HG02970 (cell line): ENCODE measurements at regions not wholly inside any gene's neighbourhood (a gene's known extent, or its start where the extent isn't known, plus 50 kb on each side); places are given as distances from the start of the nearest gene placed in this dataset.
"Not testable (repeated sequence)": the region's sequence is repeated elsewhere in the genome, so short reads cannot be mapped to it uniquely, and the experiment has no call there.

Experiments used
- ATAC-seq: cut with Tn5 transposase; IDR thresholded peaks from one replicate; pipeline ENCODE4 v1.9.1; 2021; ENCODE audit warnings: mild to moderate bottlenecking, moderate library complexity, moderate number of reproducible peaks; ENCODE audit not compliant: unreplicated experiment, low FRiP score

DNA sequence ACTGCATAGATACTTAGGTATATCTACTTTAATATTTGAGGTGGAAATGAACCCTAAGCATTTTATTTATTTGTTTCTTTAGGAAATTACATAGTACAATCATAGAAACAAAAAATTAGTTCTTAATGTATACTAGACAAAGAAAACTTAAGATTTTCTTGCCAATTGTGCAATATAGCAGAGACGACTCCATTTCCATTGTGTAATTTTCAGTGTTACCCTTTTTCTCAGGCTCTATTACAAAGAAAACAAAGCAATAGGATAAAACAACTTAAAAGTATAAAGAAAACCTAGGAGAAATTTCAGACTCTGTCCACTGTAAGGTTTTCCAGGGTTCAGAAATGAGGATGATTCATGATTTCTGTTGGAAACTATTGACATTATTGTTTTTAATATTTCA is 89.0 kb upstream of the SERTAD2 start:
- no peak for ATAC-seq

DNA sequence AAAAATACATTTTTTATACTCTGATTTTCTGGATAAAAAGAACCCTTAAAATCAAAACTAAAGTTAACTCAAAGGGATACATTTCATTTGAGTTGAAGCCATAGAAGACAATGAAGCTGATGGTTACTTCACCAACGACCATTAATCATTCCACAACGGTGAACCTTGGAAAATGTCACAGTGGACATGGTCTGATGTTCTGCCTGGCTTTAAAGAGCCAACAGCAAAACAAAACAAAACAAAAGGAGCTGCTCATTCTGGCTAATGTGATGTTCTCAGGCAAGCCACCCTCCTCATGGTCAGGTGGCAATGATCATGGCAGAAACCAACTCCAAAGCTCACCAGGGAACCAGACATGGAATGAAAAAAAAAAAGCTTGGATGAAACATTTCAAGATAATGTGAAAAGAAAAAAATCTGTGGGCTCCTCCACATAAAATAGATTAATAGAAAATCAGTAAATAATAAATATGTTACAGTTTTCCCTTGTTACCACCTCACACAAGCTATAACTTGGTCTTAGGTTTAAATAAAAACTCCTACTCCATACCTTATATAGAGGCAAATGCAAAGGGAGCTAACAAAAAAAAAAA is 90.1 kb upstream of the SERTAD2 start:
- no peak for ATAC-seq

DNA sequence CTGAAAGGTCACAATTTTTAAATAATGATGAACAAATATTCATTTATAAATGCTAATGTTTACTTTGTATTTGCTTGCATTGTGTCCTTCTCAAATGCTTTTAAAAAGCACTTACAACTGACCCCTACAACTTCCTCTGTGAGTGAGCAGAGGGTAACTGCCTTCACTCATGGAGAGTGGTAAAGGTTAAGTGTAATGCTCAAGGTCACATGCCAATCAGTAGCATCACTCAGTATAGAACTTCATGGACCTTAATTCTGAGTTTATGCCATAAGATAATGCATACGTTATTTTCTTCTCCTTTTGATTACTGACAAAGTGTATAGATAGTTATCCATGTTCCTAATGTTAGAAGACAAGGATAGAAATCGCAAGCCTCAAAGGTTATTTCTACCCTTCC is 91.8 kb upstream of the SERTAD2 start:
- ATAC-seq, result no peak

DNA sequence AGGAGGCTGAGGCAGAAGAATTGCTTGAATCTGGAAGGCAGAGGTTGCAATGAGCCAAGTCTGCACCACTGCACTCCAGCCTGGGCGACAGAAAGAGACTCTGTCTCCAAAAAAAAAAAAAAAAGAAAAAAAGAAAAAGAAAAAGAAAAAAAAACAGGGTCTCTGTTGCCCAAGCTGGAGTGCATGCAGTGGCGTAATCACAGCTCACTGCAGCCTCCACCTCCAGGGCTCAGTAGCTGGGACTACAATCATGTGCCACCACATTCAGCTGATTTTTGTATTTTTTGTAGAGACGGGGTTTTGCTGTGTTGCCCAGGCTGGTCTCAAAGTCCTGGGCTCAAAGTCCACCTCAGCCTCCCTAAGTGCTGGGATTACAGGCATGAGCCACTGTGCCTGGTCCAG is 94.0 kb upstream of the SERTAD2 start:
- ATAC-seq, result not testable (repeated sequence)

DNA sequence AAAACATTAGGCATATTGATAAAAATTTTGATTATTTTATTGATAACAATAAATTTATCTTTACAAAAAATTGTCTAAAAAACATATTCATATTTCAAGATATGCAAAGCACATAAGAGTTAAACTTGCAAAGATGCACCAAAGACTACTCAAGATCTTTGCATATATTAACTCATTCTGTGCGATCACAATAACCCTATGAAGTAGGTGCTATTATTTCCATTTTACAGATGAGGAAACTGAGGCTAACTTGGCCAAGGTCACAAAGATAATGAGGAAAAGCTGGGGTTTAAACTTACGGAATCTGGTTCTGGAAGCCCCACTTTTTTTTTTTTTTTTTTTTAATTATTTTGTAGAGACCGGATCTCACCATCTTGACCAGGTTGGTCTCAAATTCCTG is 94.4 kb upstream of the SERTAD2 start:
- ATAC-seq, result no peak

DNA sequence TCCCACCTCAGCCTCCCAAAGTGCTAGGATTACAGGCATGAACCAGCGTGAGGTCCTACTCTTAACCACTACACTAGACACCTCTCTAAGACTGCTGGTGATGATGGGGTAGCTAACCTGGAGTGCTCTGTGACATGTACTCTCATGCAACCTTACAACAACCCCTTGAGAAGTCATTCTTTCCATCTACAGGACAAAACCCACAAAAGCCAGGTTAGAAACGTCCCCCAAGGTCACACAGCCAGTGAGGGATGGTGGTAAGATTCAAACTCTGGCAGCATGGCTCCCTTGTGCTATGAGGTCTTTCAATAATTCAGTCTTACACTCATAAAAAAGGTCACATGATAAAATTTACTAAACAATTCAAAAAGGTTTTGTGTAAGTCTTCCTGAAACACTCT is 94.8 kb upstream of the SERTAD2 start:
- ATAC-seq, result no peak

DNA sequence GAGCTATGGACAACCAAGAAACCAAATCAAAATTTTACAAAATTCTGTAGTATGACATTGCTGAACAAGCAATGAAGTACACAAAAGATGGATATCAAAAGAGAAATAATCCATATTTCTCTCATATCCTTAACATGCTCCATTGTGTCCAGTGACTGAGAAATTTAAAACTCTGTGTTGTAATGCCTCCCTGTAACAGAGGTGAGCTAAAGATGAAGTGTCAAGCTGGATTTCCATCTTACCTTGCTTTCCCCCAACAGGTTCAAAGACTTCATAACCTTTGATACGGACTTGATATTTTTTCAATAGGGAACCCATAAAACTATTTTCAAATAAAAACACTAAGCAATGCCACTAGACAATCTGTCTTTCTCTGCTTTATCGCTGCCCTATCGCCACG is 95.7 kb upstream of the SERTAD2 start:
- no peak for ATAC-seq

DNA sequence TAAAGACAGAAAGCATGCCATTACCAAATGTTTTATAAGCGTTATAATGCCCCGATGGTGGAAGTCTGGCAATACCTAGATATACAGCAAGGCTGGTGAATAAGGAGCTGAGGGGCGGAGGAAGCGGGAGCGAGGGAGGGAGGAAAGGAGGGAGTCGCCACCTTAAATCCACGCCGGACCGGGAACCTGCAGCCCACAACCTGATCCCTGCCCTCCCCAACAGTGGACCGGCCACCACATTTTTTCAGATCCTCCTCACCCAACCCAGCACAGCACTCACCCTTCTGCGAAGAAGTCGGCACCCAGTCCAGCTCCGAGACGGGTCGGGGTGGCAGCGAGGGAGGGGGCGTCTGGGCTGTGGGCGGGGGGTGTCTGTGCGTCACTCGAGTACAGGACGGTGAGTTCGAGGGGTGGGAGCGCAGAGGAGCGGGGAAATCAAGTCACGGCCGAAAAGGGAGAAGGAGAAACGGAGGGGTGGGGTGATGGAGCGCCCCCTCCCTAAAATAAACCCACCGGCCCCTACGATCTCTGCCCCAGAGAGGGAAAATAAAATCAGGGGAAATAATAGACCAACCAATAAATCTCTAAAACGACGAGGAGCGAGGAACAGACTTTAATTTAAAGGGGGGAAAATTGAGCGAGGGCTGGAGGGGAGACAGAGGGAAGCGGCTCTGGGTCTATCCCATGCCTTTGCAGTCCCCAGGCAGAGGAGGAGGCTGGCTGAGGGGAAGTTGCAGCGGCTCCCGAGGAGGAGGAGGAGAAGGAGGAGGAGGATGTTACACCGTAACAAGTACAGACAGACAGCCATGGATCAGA is 96.5 kb upstream of the SERTAD2 start:
- no peak for ATAC-seq

DNA sequence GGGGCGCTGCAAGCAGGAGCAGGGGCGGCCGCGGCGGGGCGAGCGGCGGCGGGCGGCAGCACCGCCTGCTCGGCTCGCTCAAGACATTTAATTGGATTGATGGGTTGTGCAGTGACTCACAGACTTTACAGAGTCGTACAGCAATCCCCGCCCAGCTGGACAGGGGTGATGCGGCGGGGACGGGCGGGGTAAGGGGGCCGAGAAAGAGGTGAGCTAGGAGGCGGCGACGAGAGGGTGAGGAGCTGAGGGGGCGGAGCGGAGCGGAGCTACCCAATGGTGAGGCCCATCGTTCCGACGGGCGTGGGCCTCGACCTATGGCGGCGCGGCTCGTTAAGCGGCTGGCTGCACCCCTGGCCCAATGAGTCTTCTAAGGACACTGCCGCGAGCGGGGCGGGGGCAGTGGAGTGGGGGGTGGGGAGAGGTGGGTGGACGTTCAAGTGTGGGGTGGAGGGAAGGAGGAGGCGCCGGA is 97.1 kb upstream of the SERTAD2 start:
- peak; percentile 85 for ATAC-seq

DNA sequence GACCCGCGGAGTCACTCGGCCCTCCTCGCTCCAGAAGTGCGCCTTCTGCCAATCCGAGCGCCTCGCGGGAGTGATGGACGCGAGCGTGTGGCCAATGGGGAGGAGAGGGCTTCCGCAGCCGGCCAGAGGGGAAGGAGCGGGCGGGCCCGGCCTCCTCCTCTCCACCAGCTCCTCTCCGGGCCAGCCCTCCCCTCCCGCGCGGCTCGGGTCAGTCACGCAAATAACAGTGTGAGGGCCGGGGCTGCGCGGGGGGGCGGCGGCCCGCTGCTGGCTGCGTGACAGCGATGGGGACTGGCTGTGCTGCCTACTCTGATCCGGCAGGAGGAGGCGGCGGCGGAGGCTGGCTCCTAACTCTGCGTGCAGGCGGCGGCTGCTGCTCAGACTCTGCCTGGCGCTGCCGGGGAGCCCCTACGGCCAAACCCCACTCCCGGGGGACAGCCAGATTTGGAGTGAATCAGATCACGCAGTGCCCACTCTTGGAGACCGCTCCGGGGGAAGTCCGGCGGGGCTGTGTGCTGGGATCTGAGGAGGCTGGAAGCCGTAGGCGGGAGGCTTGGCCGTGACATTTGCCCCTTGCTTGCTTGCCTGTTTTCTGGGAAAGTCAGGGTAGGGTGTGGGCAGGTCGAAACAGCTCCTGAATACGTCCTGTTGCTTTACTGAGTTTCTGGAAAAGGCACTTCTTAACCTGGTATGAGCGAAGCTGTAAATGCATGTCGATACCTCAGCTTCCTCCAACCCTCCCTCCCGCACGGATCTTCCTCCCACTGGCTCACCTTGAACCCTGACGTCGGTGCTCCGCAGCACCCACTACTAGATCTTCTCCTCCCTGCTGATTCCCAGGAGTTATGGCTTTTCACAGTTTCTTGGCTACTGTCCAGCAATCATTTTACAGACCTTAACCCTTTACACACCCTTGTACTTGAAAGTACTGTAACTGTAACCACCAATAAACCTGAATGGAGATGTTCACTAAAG is 97.9 kb upstream of the SERTAD2 start:
- ATAC-seq, result peak; percentile 83

DNA sequence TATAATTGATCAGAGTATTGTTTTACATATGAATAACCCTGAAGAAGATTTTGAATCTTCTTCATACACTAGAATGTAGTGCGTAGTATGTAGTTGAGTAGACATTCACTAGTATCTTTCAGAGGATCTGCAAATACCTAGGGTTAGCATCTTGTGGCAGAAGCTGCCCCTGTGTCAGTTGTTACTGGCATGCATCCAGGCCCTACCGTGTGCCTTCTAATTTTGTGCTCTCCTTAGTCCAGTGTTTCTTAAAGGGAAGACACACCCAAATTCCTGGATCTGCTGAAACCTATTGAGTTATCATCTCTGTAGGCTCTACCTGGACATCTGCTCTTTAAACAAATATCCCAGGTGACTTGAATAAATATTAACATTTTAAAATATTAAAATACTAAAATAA is 99.7 kb upstream of the SERTAD2 start:
- no peak for ATAC-seq

DNA sequence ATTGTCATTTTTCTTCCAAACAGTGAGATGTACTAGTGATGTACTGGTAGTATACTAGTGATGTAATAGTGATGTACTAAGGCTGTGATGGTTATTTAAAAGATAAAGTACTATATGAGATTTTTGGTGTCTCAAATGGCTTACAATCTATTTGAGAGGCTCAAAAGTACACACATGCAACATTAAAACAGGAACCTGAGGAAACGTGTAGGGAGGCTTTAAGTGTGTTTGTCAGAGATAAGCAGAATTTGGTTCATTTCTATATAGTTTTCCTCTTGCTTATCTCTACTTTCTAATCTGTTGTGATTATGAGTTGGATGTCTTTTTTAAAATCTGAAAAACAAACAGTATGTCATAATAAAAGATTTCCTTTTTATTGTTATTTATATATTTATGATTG is 100.9 kb upstream of the SERTAD2 start:
- no peak for ATAC-seq

DNA sequence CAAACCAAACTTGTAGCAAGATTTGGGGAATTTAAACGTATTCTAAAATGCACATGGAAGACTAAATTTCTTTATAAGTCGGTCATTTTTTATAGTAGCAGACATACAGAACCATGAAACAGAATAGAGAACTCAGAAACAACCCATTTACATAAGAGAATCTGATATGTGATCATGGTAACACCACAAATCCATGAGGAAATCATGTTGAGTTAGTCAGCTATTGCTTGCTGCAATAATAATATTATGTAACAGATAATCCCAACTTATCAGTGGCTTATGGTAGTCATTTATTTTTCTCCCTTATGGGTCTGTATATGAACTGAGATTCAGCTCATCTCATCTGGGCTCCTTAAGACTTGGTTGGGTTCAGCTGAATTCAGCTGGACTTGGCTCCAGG is 103.4 kb upstream of the SERTAD2 start:
- ATAC-seq, result no peak

DNA sequence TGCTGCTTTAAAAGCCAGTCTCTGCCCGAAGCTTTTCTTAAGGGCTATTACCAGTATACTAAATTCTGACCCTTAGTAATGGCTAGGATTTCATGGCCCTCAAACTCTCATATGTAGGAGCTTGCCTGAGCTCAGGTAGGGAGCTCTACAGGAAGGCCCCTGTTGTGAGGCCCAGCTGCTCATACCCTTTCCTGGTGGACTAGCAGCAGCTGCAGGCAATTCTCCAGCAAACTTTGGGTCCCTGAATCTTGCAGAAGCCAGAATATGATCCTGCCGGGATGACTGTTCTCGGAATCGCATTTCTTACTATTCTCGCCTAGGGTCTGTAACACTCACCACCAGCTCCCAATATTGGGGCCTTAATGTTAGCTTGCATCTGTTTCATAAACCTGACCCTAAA is 106.4 kb upstream of the SERTAD2 start:
- no peak for ATAC-seq

DNA sequence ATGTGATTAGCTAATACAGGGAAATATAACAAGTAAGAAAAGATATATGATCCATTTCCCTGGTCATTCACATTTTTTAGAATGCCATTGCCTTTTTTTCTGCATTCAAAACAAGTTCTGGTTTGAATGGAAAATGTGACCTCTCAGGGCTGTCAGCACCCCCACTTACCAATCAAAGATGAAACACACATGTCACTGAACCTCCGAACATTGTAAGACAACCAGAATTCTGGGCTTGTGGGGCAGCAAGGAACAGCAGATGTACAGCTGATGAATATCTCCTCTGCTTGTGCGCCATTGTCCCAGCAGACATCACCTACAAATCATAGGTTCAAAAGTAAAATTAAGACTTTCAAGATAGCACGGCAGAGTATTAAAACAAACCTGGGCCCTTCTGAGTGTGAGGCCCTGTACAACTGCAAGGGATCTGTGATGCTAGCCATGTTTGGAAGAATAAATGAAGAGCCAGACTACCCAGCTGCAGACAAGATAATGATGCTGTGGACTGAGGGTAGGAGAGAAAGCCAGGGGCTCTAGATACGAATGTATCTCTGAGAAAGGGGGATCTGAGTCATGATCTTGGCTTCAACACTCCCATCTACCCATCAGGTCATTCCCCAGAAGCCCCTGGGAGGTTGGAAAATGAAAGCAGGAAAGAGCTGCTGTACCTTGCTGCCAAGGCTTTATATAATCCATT is 108.7 kb upstream of the SERTAD2 start:
- ATAC-seq, result no peak

DNA sequence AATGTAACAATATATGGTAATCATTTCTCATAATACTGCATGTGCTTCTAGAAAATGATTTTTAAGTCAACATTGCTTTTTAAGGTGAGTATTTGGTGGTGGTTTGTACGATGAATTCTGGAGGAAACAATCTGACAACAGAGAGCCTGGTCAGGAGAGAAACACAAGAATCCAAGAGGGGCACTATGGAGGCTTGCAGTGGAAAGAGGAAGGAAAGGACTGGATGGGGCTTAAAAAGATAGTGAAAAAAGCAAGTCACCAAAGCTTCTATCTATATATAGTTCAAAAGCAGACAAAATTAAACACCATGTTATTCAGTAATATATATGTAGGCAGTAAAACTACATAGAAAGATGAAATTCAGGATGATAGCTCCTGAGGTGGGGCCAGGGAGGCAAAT is 109.4 kb upstream of the SERTAD2 start:
- no peak for ATAC-seq

DNA sequence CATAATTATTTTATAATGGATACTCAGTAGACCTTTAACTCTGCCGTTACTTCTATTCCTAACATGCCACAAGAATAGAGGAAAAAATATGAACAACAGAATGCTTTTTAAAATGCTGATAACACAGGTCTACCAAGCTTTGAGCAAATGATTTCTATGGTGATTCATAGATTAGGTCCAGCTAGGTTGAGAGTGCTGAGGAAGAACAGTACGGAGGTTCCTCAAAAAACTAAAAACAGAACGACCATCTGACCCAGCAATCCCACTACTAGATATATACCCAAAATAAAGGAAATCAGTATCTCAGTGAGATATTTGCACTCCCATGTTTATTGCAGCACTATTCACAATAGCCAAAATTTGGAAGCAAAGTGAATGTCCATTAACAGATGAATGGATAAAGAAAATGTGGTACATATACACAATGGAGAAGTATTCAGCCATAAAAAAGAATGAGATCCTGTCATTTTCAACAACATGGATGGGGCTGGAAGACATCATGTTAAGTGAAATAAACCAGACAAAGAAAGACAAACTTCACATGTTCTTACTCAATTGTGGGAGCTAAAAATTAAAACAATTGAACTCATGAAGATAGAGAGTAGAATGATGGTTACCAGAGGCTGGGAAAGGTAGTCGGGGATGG is 111.6 kb upstream of the SERTAD2 start:
- no peak for ATAC-seq

DNA sequence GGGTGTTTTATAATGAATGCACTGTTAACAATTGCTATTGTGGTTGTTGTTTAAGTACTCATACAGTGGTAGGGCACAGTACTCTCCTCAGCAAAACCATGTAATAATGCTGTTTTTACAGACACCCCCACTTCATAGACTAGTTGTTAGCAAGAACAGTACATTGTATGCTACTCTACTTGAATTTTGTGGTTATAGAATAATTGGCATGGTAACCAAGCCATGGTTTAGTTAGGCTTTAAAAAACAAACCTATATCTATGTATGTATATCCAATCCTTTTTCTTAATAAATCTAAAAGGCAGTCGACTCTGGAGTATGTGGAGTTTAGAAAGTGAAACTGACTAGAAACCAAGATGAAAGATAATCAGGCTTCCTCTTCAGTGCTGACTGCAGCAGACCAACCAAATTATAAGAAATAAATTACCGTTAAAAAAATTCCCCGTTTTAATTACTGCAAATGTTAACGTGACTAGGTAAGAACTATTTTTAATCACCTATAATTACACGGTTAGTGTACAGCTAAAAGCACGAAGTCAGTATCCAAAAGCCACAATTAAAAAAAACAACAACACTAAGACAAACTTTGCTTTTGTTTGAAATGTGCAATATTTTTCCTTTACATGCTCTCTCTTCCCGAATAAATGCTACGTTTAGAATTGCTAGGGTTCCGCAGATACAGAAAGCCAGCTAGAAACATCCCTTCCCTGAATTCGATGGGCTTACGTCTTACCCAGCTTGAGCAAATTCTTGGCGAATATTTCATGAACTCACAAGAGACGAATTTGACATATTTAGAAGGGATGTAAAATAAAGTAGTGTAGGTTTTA is 113.3 kb upstream of the SERTAD2 start:
- no peak for ATAC-seq
